SH-SY5Y (cell line): ENCODE measurements at regions not wholly inside any gene's neighbourhood (a gene's known extent, or its start where the extent isn't known, plus 50 kb on each side); places are given as distances from the start of the nearest gene placed in this dataset.

Experiments used
- GATA2 ChIP-seq: IDR thresholded peaks from 2 replicates; pipeline ENCODE4 v1.6.1; 2011; ENCODE audit warnings: mild to moderate bottlenecking, low read depth, low read length
- GATA3 ChIP-seq: IDR thresholded peaks from 2 replicates; pipeline ENCODE4 v1.6.1; 2011; ENCODE audit warnings: low read depth, mild to moderate bottlenecking, low read length, moderate library complexity

- TF ChIP-seq GATA2, result no peak
- TF ChIP-seq GATA3, result no peak
These were observed 190.2 kb upstream of the NR5A2 start for GRCh38 chr1:199837321-199837720.
